GM06990 (cell line): ENCODE measurements at regions not wholly inside any gene's neighbourhood (a gene's known extent, or its start where the extent isn't known, plus 50 kb on each side); places are given as distances from the start of the nearest gene placed in this dataset.
A peak's percentile ranks its signal among the peaks of the same experiment; 100 is the strongest.

ENCODE experiments used
- DNase-seq: peaks from one replicate; pipeline ENCODE4 v3.0.0-alpha.2; 2011; ENCODE audit not compliant: insufficient read length; ENCODE audit errors: extremely low read depth
- H3K27me3 ChIP-seq: replicated peaks from 2 replicates; pipeline ENCODE4 v1.6.0; 2011; ENCODE audit warnings: low read length; ENCODE audit not compliant: control insufficient read depth, insufficient read depth
- H3K36me3 ChIP-seq: 2 replicates; pipeline ENCODE4 v1.5.1; 2011; ENCODE audit warnings: low read length; ENCODE audit not compliant: control insufficient read depth, insufficient read depth
- H3K4me3 ChIP-seq: replicated peaks from 2 replicates; pipeline ENCODE4 v1.5.1; 2011; ENCODE audit warnings: low read depth, mild to moderate bottlenecking, control low read depth, low read length
- TF ChIP-seq, protein P1 (sequence below): IDR thresholded peaks from 2 replicates; pipeline ENCODE4 v1.5.1; 2011; ENCODE audit warnings: low read length, control low read depth, mild to moderate bottlenecking, inconsistent platforms; ENCODE audit not compliant: insufficient read depth, poor library complexity, severe bottlenecking

DNA sequence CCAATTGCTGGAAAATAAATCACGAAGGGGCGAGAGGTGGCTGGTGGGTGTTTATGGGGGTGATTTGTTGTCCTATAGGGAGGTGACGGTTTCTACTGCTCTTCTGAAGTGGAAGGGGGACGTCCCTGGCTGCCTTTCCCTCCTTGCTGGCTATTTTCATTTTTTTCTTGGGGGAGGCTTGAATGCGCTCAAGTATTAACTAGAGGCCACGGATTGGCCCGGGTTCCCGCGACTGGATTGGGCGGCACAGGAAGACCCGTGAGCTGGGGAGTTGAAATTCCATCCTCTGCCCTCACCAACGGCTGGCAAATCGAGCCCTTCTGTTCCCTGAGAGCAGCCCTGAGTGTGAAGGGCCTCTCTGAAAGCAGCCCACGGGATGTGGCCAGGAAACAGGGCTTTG is 176.5 kb upstream of the SPRED2 start:
- Histone ChIP-seq H3K4me3 (no peak overlapping the region), H3K27me3 (no peaks in the 10 kb centered on the region), H3K36me3 (no peaks in the 10 kb centered on the region)
- DNase-seq = no peak
- TF ChIP-seq, protein P1, sequence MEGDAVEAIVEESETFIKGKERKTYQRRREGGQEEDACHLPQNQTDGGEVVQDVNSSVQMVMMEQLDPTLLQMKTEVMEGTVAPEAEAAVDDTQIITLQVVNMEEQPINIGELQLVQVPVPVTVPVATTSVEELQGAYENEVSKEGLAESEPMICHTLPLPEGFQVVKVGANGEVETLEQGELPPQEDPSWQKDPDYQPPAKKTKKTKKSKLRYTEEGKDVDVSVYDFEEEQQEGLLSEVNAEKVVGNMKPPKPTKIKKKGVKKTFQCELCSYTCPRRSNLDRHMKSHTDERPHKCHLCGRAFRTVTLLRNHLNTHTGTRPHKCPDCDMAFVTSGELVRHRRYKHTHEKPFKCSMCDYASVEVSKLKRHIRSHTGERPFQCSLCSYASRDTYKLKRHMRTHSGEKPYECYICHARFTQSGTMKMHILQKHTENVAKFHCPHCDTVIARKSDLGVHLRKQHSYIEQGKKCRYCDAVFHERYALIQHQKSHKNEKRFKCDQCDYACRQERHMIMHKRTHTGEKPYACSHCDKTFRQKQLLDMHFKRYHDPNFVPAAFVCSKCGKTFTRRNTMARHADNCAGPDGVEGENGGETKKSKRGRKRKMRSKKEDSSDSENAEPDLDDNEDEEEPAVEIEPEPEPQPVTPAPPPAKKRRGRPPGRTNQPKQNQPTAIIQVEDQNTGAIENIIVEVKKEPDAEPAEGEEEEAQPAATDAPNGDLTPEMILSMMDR = no peak

DNA sequence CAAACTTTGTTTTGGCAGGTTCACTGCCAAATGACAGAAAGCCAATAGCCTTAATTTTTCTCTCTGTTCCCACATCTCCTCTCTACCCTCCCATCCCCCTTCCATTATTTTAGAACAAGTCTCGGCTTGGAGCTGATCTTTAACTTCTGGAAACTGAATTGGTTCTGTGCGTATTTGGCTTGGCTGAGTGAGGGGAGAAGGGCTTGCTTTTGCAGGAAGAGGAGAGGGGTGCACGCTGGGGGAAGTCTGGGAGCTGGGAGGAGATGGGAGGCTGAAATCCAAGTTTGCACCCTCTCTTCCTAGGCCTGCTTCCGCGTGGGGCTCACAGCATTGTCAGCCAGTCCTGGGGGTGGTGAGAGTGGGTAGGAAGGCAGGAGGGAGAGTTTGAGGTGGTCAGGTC is 176.1 kb upstream of the SPRED2 start:
- DNase-seq = no peak
- H3K4me3 ChIP-seq = no peak overlapping the region
- TF ChIP-seq, protein P1 = no peak
- H3K27me3 ChIP-seq = no peaks in the 10 kb centered on the region
- H3K36me3 ChIP-seq = no peaks in the 10 kb centered on the region

DNA sequence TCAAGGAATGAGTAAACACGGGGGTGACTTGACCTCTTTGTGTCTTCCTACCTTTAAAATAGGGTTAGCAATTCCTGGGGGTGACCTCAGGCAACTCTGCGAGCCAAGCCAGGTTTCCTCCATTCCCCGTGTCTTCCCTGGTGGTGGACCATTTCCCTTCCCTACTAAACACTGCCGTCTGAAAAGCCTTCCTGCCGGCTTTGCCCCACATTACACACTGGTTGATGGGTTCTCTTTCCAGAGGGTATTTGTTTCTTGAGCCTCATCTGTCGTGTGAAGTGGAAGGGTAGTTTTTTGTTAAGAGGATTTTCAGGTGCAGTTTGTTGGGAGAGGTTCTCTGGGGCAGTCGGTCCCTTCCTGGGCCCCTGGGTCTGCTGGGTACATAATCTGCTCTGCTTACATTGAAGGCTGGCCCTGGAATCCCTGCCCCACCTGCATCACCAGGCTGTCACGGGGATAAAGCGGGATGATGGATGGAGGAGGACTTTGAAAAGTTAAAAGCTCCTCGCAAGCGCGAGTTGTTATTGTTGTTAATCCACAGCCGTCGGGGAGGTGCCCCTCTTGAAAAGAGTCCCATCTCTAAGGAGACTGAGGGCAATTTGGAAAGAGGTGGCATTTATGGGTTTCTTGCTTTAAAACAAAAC is 175.4 kb upstream of the SPRED2 start:
- no peak for DNase-seq
- no peak overlapping the region for H3K4me3 ChIP-seq
- no peaks in the 10 kb centered on the region for H3K36me3 ChIP-seq
- H3K27me3 ChIP-seq = no peaks in the 10 kb centered on the region
- TF ChIP-seq, protein P1 = no peak

DNA sequence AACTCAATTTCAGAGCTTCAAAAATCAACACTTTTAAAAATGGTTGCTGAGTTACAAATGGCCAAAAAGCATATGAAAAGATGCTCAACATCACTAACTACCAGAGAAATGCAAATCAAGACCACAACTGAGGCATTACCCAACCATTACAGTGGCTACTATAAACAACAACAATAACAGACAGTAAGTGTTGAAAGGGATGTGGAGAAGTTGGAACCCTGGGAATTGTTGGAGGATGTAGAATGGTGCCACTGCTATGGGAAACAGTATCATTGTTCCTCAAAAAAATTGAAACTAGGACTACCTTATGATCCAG is 173.3 kb upstream of the SPRED2 start:
- no peaks in the 10 kb centered on the region for H3K36me3 ChIP-seq

DNA sequence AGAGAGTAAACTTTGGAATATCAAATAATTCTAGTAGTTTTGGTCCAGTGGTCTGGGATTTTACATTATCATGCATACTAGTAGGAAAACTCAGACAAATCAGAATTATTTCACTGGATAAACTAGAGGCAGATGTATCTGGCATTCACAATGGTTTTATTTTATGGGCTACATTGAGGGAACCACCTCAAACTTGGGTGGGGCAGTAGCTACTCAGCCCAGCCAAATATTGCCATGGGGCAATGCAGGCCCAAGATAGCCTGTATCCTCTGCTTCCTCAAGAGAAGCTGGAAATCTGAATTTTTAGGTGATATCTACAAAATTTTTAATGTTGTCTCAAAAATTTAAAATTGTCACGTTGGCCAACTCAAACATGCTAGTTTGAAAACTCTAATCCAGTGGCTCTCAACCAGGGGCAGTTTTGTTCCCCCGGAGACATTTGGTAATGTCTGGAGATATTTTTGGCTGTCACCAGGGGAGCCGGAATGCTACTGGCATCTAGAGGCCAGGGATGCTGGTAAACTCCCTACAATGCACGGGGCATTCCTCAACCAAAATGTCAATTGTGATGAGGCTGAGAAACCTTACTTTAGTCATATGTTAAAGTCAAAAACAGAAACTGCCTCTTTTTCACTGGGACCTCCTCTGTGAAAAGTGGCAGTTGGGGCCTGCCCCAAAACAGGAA is 172.8 kb upstream of the SPRED2 start:
- Histone ChIP-seq H3K36me3 (no peaks in the 10 kb centered on the region), H3K27me3 (no peaks in the 10 kb centered on the region), H3K4me3 (no peak overlapping the region)
- TF ChIP-seq, protein P1 = peak; percentile 5
- no peak for DNase-seq

More for the DNA sequence above, 173.3 kb upstream of the SPRED2 start:
- TF ChIP-seq, protein P1 = no peak
- no peaks in the 10 kb centered on the region for H3K27me3 ChIP-seq
- H3K4me3 ChIP-seq = no peak overlapping the region
- DNase-seq = no peak
